ENCODE measurements at regions not wholly inside any gene's neighbourhood (a gene's known extent, or its start where the extent isn't known, plus 50 kb on each side); places are given as distances from the start of the nearest gene placed in this dataset.

DNA sequence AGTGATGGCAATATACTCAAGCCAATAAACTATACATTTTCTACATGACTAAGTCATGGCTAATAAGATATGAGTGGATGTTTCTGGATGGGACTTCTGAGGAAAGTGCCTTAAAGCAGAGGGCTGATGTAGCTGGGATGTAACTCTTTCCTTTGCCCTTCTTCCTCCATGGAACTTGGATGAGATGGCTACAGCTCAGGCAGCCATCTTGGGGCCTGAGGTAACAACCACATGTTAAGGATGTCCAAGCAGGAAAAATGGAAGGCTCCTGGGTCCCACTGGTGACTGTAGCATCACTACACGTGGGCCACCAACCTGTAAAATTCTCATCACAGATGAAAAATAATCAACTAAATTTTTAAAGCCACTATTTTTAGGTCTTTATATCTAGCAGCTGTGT, 54.4 kb upstream of the GRIP1 start:
- no peaks in the 10 kb centered on the region for H3K27me3 ChIP-seq
- H3K4me2 ChIP-seq, result no peak overlapping the region
- no peak overlapping the region for H3K4me3 ChIP-seq
- H3K27ac ChIP-seq, result no peak overlapping the region
- peaks cover 0 to 3% (median under 1%) of the 10 kb centered on the region in 10 experiments; a peak in 5 of 20 replicates for H3K4me1 ChIP-seq
- H3K9ac ChIP-seq, result no peak overlapping the region
- TF ChIP-seq Cebpa-rat (IDR thresholded peaks at IDR 0.05), result no peak
- no peaks in the 10 kb centered on the region for H3K36me3 ChIP-seq
- H3K9me3 ChIP-seq (replicated peaks in 1 of 11), result peaks cover 0 to 7% (median 0%) of the 10 kb centered on the region in 11 experiments; a peak in 6 of 22 replicates
- H4K20me1 ChIP-seq, result no peaks in the 10 kb centered on the region

DNA sequence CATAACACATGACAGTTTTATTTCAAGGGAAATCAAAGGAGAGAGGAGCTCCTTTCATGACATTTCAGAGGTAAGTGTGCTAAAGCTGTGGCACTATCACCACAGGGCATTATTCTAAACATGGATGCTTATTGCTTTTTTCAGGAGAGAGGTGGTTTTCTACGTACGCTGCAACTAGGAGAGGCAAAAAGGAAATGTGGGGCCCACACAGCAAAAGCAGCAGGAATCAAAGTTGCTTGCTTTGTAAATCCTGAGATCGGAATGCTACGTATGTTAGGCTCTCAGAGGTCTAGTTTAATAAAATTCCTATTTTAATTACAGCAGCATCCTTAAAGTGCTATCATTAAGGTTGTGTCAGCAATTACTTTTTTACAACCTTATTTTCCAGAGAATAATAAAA, 55.0 kb upstream of the GRIP1 start:
- H3K4me2 ChIP-seq, result no peak overlapping the region
- no peak overlapping the region for H3K9ac ChIP-seq

DNA sequence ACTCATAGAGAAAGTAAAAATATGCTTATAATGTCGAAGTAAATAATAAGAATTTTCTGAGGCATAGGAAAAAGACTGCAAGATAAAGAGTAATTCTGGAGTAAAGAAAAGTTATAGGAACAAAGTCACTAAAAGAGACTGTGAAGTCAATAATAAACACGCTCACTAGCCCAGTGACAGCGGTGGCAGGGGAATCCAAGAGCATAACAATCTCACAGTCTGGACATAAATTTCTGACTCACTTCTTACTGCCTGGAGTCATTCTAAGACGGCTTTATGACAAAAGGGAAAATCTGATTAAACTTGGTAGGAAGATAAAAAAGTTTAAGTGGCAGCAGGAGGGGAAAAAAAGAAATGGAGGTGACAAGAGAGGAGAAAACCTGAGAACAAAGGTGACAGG, 56.4 kb upstream of the GRIP1 start:
- Histone ChIP-seq H3K4me1 (no peaks in the 10 kb centered on the region), H3K4me2 (no peak overlapping the region), H3K9me3 (replicated peaks in 1 of 11) (0 out of 22 replicates have a peak, but pooled peaks cover 0 to 3% (median 0%) of the 10 kb centered on the region in 11 experiments), H3K4me3 (no peak overlapping the region), H3K36me3 (no peaks in the 10 kb centered on the region), H3K9ac (no peak overlapping the region), H3K27me3 (no peaks in the 10 kb centered on the region), H3K27ac (no peak overlapping the region), H4K20me1 (no peaks in the 10 kb centered on the region)
- TF ChIP-seq Cebpa-rat (IDR thresholded peaks at IDR 0.05), result no peak

More for the DNA sequence above, 55.0 kb upstream of the GRIP1 start:
- Histone ChIP-seq H3K27ac (no peak overlapping the region), H3K27me3 (no peaks in the 10 kb centered on the region), H3K4me3 (no peak overlapping the region), H3K36me3 (no peaks in the 10 kb centered on the region), H4K20me1 (no peaks in the 10 kb centered on the region), H3K4me1 (no peaks in the 10 kb centered on the region), H3K9me3 (replicated peaks in 1 of 11) (peaks cover 0 to 5% (median 0%) of the 10 kb centered on the region in 11 experiments; a peak in 4 of 22 replicates)
- TF ChIP-seq Cebpa-rat (IDR thresholded peaks at IDR 0.05), result no peak

DNA sequence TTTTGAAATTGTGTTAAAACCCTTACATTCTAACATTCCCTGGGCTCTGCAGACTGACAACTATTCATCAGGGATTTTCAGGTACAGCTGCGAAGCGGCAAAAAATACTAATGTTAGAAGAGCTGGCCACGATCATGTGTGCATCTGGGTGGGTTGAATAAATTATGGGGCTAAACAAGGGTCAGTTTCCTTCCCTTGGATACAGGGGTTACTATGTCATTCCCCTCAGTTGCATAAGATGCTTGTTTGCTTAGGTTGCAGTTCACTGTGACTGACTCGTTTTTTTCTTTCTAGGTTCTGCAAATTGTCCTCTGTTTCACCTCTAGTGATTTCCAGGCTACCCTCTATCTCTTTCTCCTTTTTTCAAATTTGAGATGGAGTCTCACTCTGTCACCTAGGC, 58.1 kb upstream of the GRIP1 start:
- 0 out of 22 replicates have a peak, but pooled peaks cover 0 to 3% (median 0%) of the 10 kb centered on the region in 11 experiments for H3K9me3 ChIP-seq (replicated peaks in 1 of 11)
- no peak overlapping the region for H3K9ac ChIP-seq
- H3K36me3 ChIP-seq, result no peaks in the 10 kb centered on the region
- peaks cover 0 to 2% (median 0%) of the 10 kb centered on the region in 10 experiments; a peak in 7 of 20 replicates for H3K4me1 ChIP-seq
- H3K4me2 ChIP-seq, result no peak overlapping the region; a peak in 1 of 22 replicates
- H3K4me3 ChIP-seq, result no peak overlapping the region
- H3K27ac ChIP-seq, result no peak overlapping the region
- TF ChIP-seq Cebpa-rat (IDR thresholded peaks at IDR 0.05), result no peak
- no peaks in the 10 kb centered on the region for H4K20me1 ChIP-seq
- H3K27me3 ChIP-seq, result no peaks in the 10 kb centered on the region

DNA sequence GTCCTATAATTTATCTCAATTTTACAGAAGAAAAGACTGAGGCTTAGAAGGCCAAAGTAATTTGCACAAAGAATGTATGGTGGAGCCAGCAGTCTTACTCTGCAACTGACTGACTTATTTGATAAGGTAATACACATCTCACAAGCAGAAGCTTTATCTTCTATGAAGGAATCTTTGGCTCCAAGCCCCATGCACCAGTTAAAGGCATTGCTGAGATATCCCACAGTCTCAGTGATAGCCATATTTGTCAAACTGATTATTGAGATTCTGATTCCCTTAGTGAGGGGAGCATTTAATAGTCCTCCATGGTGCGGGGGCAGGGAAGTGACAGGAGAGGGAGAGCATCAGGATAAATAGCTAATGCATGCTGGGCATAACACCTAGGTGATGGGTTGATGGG, 60.4 kb upstream of the GRIP1 start:
- Histone ChIP-seq H3K4me1 (peaks cover 7 to 16% (median 13%) of the 10 kb centered on the region in 10 experiments; a peak in 19 of 20 replicates), H3K27ac (no peak overlapping the region), H3K9ac (no peak overlapping the region), H3K4me3 (no peak overlapping the region), H4K20me1 (no peaks in the 10 kb centered on the region), H3K36me3 (no peaks in the 10 kb centered on the region), H3K4me2 (no peak overlapping the region), H3K27me3 (no peaks in the 10 kb centered on the region), H3K9me3 (replicated peaks in 1 of 11) (0 out of 22 replicates have a peak, but pooled peaks cover 0 to 3% (median 0%) of the 10 kb centered on the region in 11 experiments)
- no peak for TF ChIP-seq Cebpa-rat (IDR thresholded peaks at IDR 0.05)

DNA sequence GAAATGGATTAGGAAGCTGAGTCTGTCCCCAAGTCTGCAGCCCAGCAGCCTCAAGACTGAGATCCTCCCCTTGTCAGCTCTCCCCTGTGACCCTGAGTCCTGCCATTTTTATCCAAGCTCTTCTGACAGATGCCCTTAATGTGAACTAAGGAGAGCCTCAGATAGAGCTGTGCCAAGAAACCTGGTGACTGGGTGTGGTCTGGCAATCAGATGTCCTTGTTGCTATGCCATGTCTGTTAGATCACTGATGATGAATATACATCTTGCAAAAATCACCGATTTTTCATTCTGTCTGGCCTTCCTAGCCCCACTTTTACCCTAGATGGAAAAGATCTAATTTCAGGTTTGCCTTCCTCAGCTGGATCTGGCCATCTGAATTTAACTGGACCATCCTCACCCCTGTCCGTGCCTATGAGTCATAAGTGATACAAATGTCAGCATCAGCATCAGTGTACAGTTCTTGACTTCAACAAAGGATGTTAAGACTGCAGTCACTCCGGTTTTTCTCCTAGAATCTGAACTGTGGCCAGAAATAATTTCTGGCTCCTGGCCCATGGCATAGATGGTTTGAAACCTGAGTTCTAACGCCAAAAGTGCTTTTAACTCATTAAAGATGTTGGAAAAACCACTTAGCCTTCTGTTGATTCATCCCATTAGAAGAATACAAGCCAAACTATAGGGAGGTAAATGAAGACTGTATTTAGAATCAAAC, 61.2 kb upstream of the GRIP1 start:
- H3K4me2 ChIP-seq, result no peak overlapping the region
- no peaks in the 10 kb centered on the region for H3K27me3 ChIP-seq
- no peak overlapping the region for H3K9ac ChIP-seq
- no peak for TF ChIP-seq Cebpa-rat (IDR thresholded peaks at IDR 0.05)
- no peak overlapping the region for H3K4me3 ChIP-seq
- no peak overlapping the region for H3K27ac ChIP-seq
- peaks cover 7 to 16% (median 13%) of the 10 kb centered on the region in 10 experiments; a peak in 19 of 20 replicates for H3K4me1 ChIP-seq
- H3K9me3 ChIP-seq (replicated peaks in 1 of 11), result 0 out of 22 replicates have a peak, but pooled peaks cover 0 to 3% (median 0%) of the 10 kb centered on the region in 11 experiments
- H3K36me3 ChIP-seq, result no peaks in the 10 kb centered on the region
- no peaks in the 10 kb centered on the region for H4K20me1 ChIP-seq

DNA sequence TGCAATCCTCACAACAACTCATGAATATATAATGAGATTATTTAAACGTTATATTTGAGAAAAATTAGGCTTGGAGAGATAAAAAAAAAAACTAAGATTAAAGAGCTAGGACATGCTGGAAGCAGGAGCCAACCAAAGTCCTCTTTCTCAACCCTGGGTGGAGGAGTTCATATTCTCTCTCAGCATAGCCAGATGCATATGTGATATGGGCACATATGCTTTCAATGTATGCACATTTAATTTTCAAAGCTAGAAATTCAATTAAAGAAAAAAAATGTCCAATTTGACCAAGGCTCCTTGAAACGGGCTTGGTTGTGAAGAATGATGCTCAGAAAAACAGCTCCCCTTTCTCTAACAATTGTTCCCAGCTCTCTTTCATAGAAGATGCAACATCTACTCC, 61.9 kb upstream of the GRIP1 start:
- Histone ChIP-seq H3K27ac (no peak overlapping the region), H4K20me1 (no peaks in the 10 kb centered on the region), H3K4me3 (no peak overlapping the region), H3K9me3 (replicated peaks in 1 of 11) (0 out of 22 replicates have a peak, but pooled peaks cover 0 to 3% (median 0%) of the 10 kb centered on the region in 11 experiments), H3K27me3 (no peaks in the 10 kb centered on the region), H3K4me1 (peaks cover 7 to 16% (median 13%) of the 10 kb centered on the region in 10 experiments; a peak in 19 of 20 replicates), H3K36me3 (no peaks in the 10 kb centered on the region), H3K4me2 (no peak overlapping the region), H3K9ac (no peak overlapping the region)
- TF ChIP-seq Cebpa-rat (IDR thresholded peaks at IDR 0.05), result no peak

DNA sequence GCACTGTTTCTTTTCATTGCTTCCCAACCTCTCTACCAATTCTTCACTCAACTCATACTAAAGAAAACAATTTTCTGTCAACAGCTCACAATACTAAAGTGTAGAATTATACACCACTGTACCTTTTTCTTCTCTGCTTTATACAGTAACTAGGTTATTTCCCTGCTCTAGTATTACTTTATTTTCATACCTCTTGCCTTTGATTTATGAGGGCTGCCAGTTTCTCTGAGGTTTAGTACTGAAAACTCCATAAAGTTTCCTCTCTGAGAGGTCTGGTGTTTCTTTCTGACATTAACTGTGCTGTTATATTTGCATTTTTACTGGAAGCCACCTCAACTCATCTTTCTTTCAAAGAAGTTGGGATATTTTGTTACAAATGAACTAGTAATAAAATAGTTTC, 63.0 kb upstream of the GRIP1 start:
- Histone ChIP-seq H3K4me3 (no peak overlapping the region), H3K9me3 (replicated peaks in 1 of 11) (0 out of 22 replicates have a peak, but pooled peaks cover 0 to 3% (median 0%) of the 10 kb centered on the region in 11 experiments), H3K36me3 (no peaks in the 10 kb centered on the region), H3K27ac (peak overlapping the region in 2 of 11 experiments; percentile 9 to 15; a peak in 2 of 22 replicates), H3K4me1 (peaks cover 7 to 16% (median 13%) of the 10 kb centered on the region in 10 experiments; a peak in 19 of 20 replicates), H3K27me3 (no peaks in the 10 kb centered on the region), H3K4me2 (peak overlapping the region in 9 of 11 experiments; percentile 14 to 62 (median 25); a peak in 9 of 22 replicates), H3K9ac (no peak overlapping the region), H4K20me1 (no peaks in the 10 kb centered on the region)
- TF ChIP-seq Cebpa-rat (IDR thresholded peaks at IDR 0.05), result no peak

DNA sequence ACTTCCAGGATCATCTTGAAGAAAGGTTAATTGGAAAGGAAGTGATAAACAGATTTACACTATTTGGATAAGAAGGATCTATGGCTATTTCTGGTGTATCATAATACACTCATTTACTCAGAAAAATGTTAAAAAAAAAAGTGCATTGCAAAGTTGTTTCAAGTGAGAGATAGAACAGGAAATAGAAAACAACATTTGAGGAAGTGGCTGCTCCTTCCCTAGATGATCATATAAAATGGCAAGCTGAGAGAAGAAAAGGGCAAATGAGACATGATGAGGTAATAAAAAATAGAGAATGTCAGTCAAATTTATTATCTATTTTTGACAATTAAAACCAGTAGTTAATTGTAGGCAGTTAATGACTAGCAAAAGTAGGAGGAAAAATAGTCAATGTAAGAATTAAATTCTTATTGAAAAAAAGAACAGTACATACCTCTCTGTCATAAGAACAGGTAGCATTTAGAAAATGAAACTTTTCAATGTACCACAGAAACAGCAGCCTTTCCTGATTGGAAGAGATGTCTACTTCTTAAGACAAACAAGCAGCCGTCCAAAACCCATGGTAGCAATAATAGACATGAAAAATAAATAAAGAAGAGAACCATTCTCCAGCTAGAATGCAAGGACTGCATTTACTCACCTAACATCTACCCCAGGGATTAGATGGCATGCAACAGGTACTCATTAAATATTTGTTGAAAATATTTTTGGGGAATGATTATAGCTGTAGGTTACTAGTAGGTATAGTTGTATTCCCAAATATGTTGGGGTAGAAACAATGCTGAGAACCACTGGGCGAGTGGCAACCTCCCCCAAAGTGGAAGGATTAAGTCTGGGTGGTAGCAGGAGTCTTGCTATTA, 63.9 kb upstream of the GRIP1 start:
- Histone ChIP-seq H3K4me2 (peak overlapping the region in 9 of 11 experiments; percentile 14 to 62 (median 25); a peak in 13 of 22 replicates), H3K4me3 (no peak overlapping the region), H3K4me1 (peaks cover 7 to 16% (median 13%) of the 10 kb centered on the region in 10 experiments; a peak in 19 of 20 replicates), H3K36me3 (no peaks in the 10 kb centered on the region), H3K9ac (no peak overlapping the region), H3K27me3 (no peaks in the 10 kb centered on the region), H3K9me3 (replicated peaks in 1 of 11) (0 out of 22 replicates have a peak, but pooled peaks cover 0 to 3% (median 0%) of the 10 kb centered on the region in 11 experiments), H4K20me1 (no peaks in the 10 kb centered on the region), H3K27ac (peak overlapping the region in 3 of 11 experiments; percentile 4 to 15 (median 9); a peak in 2 of 22 replicates)
- no peak for TF ChIP-seq Cebpa-rat (IDR thresholded peaks at IDR 0.05)
